SH-SY5Y (cell line): ENCODE measurements at regions not wholly inside any gene's neighbourhood (a gene's known extent, or its start where the extent isn't known, plus 50 kb on each side); places are given as distances from the start of the nearest gene placed in this dataset.

Source experiments
- GATA2 ChIP-seq: IDR thresholded peaks from 2 replicates; pipeline ENCODE4 v1.6.1; 2011; ENCODE audit warnings: mild to moderate bottlenecking, low read depth, low read length
- GATA3 ChIP-seq: IDR thresholded peaks from 2 replicates; pipeline ENCODE4 v1.6.1; 2011; ENCODE audit warnings: low read depth, mild to moderate bottlenecking, low read length, moderate library complexity

GRCh38 chr5:175242207-175242606 lies 201.8 kb downstream of the DRD1 start:
- TF ChIP-seq GATA2, result no peak
- no peak for TF ChIP-seq GATA3
